Upper lobe of left lung (tissue), 6 donors: ENCODE measurements at regions not wholly inside any gene's neighbourhood (a gene's known extent, or its start where the extent isn't known, plus 50 kb on each side); places are given as distances from the start of the nearest gene placed in this dataset.

Source experiments
- ATAC-seq, 2 donors: fragments of 200-7000 bp; cut with Tn5 transposase; one replicate each; pipeline ENCODE4 v1.9.1; 2022; ENCODE audit warnings: mild to moderate bottlenecking in 2 of 2, moderate library complexity in 2 of 2; ENCODE audit not compliant: low FRiP score in 2 of 2
- DNase-seq, 2 donors: peaks; one replicate each; pipeline ENCODE4 v3.0.0-alpha.2; 2019 to 2020
- H3K27ac ChIP-seq, 4 donors: fragments of 200-600 bp; sonication (generic); one replicate each; pipeline ENCODE4 v1.5.1; 2016 to 2019
- H3K27me3 ChIP-seq, 4 donors: fragments of 200-600 bp; sonication (generic); one replicate each; pipeline ENCODE4 v1.5.1; 2017 to 2019
- H3K36me3 ChIP-seq, 4 donors: fragments of 200-600 bp; sonication (generic); one replicate each; pipeline ENCODE4 v1.5.1; 2016 to 2019
- H3K4me1 ChIP-seq, 4 donors: fragments of 200-600 bp; sonication (generic); one replicate each; pipeline ENCODE4 v1.5.1; 2018 to 2019
- H3K4me3 ChIP-seq, 4 donors: fragments of 200-600 bp; sonication (generic); one replicate each; pipeline ENCODE4 v1.5.1; 2017 to 2019; ENCODE audit warnings: mild to moderate bottlenecking in 2 of 4, moderate library complexity in 1 of 4
- H3K9me3 ChIP-seq, 4 donors: fragments of 200-600 bp; sonication (generic); one replicate each; pipeline ENCODE4 v1.5.1; 2018 to 2019
- EP300 ChIP-seq, 4 donors: sonication (generic); formaldehyde crosslinking; IDR thresholded peaks; one replicate each; pipeline ENCODE4 v1.5.1; 2017; ENCODE audit warnings: antibody characterized with exemption in 4 of 4, control low read depth in 2 of 4
- POLR2A ChIP-seq, 4 donors: fragments of 450-650 bp; IDR thresholded peaks; one replicate each; pipeline ENCODE4 v1.5.1; 2016 to 2017; ENCODE audit warnings: antibody characterized with exemption in 4 of 4, mild to moderate bottlenecking in 2 of 4
- POLR2AphosphoS5 ChIP-seq, 2 donors: sonication (generic); formaldehyde crosslinking; IDR thresholded peaks; one replicate each; pipeline ENCODE4 v1.5.1; 2017; ENCODE audit warnings: antibody characterized with exemption in 2 of 2
- WGBS, 2 donors: methylation state at CpG; one replicate each; pipeline ENCODE4 v1.1.5; 2017 to 2018; 5-methylcytosine and 5-hydroxymethylcytosine counted together
- TF ChIP-seq, protein P1 (sequence below), 6 experiments: fragments of 450-650 bp in 4 of 6; fragments of 200-600 bp in 2 of 6; sonication (generic) in 2 of 6; IDR thresholded peaks; one replicate each; pipeline ENCODE4 v1.5.1; 2016 to 2019; ENCODE audit warnings: antibody characterized with exemption in 6 of 6
- donor health status: DM: no; HTN: no; CAD: no; lungs with moderate emphysema.
- donor health status: DM: no; HTN: yes; CAD: no; lungs with severe emphysema.

DNA sequence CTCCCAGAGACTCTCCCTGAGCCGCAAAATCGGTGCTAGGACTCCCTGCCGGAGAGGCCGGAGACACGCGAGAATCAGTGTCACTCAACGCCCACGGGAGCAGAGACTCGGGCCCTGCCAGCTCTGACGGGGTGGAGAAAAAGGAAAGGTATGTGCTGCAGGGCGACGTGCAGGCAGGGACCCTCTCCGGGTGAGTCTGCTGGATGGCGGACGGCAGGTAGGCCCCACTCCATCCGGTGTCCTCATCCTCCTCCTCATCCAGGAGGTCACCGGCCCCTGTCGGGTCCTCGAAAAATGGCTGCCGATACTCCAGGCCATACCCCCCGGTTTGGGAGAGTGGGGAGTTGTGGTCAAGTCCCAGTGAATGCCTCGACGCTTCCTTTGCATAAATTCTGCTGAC lies 110.7 kb downstream of the PMAIP1 start:
- DNase-seq (no peak), ATAC-seq (no peak)
- Histone ChIP-seq H3K27ac (no peak overlapping the region), H3K4me3 (no peak overlapping the region), H3K27me3 (no peaks in the 10 kb centered on the region), H3K36me3 (no peaks in the 10 kb centered on the region), H3K4me1 (no peaks in the 10 kb centered on the region), H3K9me3 (no peaks in the 10 kb centered on the region)
- WGBS, 2 donors, result 96% methylated on average over 18 to 21 of the region's 23 CpGs
- TF ChIP-seq, protein P1, sequence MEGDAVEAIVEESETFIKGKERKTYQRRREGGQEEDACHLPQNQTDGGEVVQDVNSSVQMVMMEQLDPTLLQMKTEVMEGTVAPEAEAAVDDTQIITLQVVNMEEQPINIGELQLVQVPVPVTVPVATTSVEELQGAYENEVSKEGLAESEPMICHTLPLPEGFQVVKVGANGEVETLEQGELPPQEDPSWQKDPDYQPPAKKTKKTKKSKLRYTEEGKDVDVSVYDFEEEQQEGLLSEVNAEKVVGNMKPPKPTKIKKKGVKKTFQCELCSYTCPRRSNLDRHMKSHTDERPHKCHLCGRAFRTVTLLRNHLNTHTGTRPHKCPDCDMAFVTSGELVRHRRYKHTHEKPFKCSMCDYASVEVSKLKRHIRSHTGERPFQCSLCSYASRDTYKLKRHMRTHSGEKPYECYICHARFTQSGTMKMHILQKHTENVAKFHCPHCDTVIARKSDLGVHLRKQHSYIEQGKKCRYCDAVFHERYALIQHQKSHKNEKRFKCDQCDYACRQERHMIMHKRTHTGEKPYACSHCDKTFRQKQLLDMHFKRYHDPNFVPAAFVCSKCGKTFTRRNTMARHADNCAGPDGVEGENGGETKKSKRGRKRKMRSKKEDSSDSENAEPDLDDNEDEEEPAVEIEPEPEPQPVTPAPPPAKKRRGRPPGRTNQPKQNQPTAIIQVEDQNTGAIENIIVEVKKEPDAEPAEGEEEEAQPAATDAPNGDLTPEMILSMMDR (IDR thresholded peaks at IDR 0.05), result no peak
- TF ChIP-seq POLR2AphosphoS5 (IDR thresholded peaks at IDR 0.05) (no peak), EP300 (IDR thresholded peaks at IDR 0.05) (no peak), POLR2A (IDR thresholded peaks at IDR 0.05) (no peak)

DNA sequence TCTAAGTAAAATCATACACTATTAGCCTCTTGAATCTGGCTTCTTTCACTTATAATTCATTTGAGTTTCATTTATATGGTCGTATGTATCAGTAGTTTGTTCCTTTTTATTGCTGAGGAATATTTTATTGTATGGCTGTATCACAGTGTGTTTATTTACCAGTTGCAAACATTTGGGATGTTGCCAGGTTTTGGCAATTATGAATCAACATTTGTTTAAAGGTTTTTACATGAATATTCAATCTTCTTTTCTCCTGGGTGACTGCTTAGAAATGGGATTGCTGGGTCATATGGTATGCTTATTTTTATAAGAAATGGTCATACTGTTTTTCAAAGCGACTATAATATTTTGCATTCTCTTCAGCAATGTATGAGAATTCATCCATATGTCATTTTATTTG lies 107.9 kb downstream of the PMAIP1 start:
- 58 to 67% methylated on average over 2 of the region's 2 CpGs for WGBS, 2 donors
- H3K4me3 ChIP-seq, result no peak overlapping the region
- no peak for ATAC-seq
- H3K4me1 ChIP-seq, result no peaks in the 10 kb centered on the region
- TF ChIP-seq, protein P1 (IDR thresholded peaks at IDR 0.05), result no peak
- TF ChIP-seq POLR2AphosphoS5 (IDR thresholded peaks at IDR 0.05) (no peak), EP300 (IDR thresholded peaks at IDR 0.05) (no peak), POLR2A (IDR thresholded peaks at IDR 0.05) (no peak)
- H3K9me3 ChIP-seq, result no peaks in the 10 kb centered on the region
- no peak overlapping the region for H3K27ac ChIP-seq
- no peaks in the 10 kb centered on the region for H3K27me3 ChIP-seq
- DNase-seq, result no peak
- H3K36me3 ChIP-seq, result no peaks in the 10 kb centered on the region

DNA sequence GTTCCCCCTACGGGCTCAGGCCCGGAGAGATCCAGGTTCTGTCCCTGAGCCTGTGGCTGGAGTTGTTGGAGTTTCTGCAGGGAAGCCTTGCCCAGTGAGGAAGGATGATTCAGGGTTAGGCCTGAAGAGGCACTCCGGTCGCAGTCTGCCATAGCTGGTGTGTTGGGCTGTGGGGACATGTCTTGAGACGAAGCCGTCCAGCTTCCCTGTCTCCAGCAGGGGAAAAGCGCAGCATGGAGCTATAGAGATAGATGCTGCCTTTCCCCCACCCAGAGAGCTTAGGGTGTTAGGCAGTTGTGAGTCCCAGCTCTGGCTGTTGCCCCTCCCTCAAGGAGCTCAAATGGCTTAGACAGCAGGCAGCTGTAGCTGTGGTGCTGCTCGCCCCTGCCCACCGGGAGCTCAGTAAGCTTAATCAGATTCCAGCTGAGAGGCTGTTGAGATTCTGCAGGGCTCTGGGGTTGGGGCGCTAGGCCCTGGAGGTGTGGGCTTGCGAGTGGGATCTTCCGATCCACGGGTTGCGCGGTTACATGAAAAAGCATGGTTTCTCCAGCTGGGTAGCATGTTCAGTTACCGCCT lies 103.9 kb downstream of the PMAIP1 start:
- Histone ChIP-seq H3K27me3 (no peaks in the 10 kb centered on the region), H3K36me3 (no peaks in the 10 kb centered on the region), H3K27ac (no peak overlapping the region), H3K9me3 (no peaks in the 10 kb centered on the region), H3K4me3 (no peak overlapping the region), H3K4me1 (no peaks in the 10 kb centered on the region)
- no peak for TF ChIP-seq POLR2A (IDR thresholded peaks at IDR 0.05)
- DNase-seq (no peak), ATAC-seq (peak in 1 of 2 donors; percentile 30)
- WGBS, 2 donors, result 91 to 100% methylated on average over 3 to 16 of the region's 16 CpGs

DNA sequence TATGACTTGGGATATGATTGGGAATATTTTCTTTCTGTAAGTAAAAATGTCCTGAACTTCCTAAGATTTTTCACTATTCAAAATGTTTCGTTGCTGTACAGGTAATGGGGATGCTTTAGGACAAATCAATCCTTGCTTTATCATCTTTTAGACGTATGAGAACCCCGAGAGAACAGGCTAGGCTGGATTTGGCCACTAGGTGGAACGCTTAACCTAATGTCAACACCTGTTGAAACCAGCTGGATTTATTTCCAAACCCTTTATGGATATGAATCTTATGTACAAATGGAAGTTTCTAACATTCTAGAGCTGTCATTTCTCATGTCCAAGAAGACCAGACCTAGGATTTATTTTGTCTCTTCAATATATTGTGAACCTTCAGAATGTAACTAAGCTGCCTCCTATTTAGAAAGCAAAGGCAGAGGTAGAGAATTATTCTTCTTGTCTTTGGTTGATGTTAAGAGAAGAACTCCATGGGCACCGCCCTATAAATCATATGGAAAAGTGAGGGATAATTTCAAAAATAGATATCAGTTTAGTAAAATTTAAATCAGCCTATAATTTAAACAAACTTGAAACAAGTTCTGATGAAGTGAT lies 96.7 kb downstream of the PMAIP1 start:
- no peak overlapping the region for H3K4me3 ChIP-seq
- TF ChIP-seq EP300 (IDR thresholded peaks at IDR 0.05), result no peak
- TF ChIP-seq, protein P1 (IDR thresholded peaks at IDR 0.05), result peak; percentile 22 to 60 (median 44)
- no peaks in the 10 kb centered on the region for H3K27me3 ChIP-seq
- H3K9me3 ChIP-seq, result no peaks in the 10 kb centered on the region
- ATAC-seq (no peak), DNase-seq (peak in 1 of 2 donors; percentile 32)
- H3K36me3 ChIP-seq, result no peaks in the 10 kb centered on the region
- H3K27ac ChIP-seq, result no peak overlapping the region
- H3K4me1 ChIP-seq, result no peaks in the 10 kb centered on the region
- 13 to 19% methylated on average over 5 of the region's 5 CpGs for WGBS, 2 donors

DNA sequence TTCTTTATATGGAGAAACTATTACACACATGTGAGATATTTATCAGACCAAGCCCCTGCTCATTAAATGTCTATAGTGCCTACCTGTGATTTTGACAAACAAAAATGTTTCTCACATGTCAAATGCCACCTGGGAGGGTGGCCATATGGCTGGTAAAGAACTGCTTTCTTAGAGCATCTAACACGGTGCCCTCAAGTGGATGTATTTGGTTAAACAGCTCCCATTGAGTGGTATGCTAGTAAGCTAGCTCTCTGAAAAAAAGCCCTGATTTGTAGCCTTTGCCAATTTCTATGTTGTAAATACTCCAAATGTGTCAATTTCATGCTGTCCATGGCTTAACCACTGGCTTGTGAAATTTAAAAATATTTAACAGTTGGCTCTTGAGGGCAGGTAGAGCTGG lies 94.6 kb downstream of the PMAIP1 start:
- H3K9me3 ChIP-seq, result no peaks in the 10 kb centered on the region
- WGBS, 2 donors, result 5 to 56% methylated on average over 1 of the region's 1 CpG
- H3K4me3 ChIP-seq, result no peak overlapping the region
- TF ChIP-seq EP300 (IDR thresholded peaks at IDR 0.05) (no peak), POLR2A (IDR thresholded peaks at IDR 0.05) (no peak), POLR2AphosphoS5 (IDR thresholded peaks at IDR 0.05) (no peak)
- TF ChIP-seq, protein P1 (IDR thresholded peaks at IDR 0.05), result no peak
- no peak overlapping the region for H3K27ac ChIP-seq
- no peaks in the 10 kb centered on the region for H3K4me1 ChIP-seq
- no peaks in the 10 kb centered on the region for H3K27me3 ChIP-seq
- no peak for ATAC-seq
- H3K36me3 ChIP-seq, result no peaks in the 10 kb centered on the region
- DNase-seq, result no peak
